ENCODE measurements at regions not wholly inside any gene's neighbourhood (a gene's known extent, or its start where the extent isn't known, plus 50 kb on each side); places are given as distances from the start of the nearest gene placed in this dataset.
"Not testable (repeated sequence)": the region's sequence is repeated elsewhere in the genome, so short reads cannot be mapped to it uniquely, and the experiment has no call there.

- H3K4me3 ChIP-seq (ENCODE audit: low read length): no peak overlapping the region
- no peaks in the 10 kb centered on the region for H3K36me3 ChIP-seq (ENCODE audit: control insufficient read depth, low read depth, low read length)
- H3K27ac ChIP-seq (ENCODE audit: low read length): no peak overlapping the region
- no peaks in the 10 kb centered on the region for H3K4me1 ChIP-seq (ENCODE audit: control insufficient read depth, low read depth, low read length)
- H3K27me3 ChIP-seq (ENCODE audit: control insufficient read depth, insufficient read depth, low read length): no peaks in the 10 kb centered on the region
- no peaks in the 10 kb centered on the region for H3K9me3 ChIP-seq (ENCODE audit: control insufficient read depth, low read depth, low read length)
- no peak overlapping the region for H3K9ac ChIP-seq (ENCODE audit: low read length)
These were observed 615.1 kb downstream of the TLE1 start for GRCh38 chr9:81074221-81074620.

DNA sequence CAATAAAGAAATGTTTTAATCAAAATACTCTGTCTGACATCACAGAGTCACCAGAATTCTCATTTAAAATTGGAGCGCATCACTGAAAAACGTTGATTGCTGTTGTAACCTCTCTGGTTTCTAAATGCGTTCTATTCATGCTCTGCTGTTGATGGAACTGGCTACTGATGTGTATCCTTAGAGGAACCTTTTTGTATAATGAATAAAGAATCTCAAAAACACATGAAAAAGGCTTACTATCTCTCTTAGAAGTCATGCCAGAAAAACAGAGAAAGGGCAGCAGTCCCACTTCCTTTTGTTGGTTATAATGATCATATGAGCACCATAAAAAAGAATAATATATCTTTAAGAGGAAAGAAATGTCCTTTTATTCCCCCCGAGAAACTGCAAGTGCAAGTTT, 615.5 kb downstream of the TLE1 start:
- no peaks in the 10 kb centered on the region for H3K36me3 ChIP-seq (ENCODE audit: control insufficient read depth, low read depth, low read length)
- no peak overlapping the region for H3K4me3 ChIP-seq (ENCODE audit: low read length)
- H3K9ac ChIP-seq (ENCODE audit: low read length): no peak overlapping the region
- H3K27me3 ChIP-seq (ENCODE audit: control insufficient read depth, insufficient read depth, low read length): no peaks in the 10 kb centered on the region
- H3K9me3 ChIP-seq (ENCODE audit: control insufficient read depth, low read depth, low read length): no peaks in the 10 kb centered on the region
- H3K27ac ChIP-seq (ENCODE audit: low read length): no peak overlapping the region
- H3K4me1 ChIP-seq (ENCODE audit: control insufficient read depth, low read depth, low read length): no peaks in the 10 kb centered on the region

GRCh38 chr9:81072758-81073157, 616.6 kb downstream of the TLE1 start:
- Histone ChIP-seq H3K27ac (ENCODE audit: low read length) (no peak overlapping the region), H3K36me3 (ENCODE audit: control insufficient read depth, low read depth, low read length) (no peaks in the 10 kb centered on the region)

GRCh38 chr9:81071108-81071507, 618.2 kb downstream of the TLE1 start:
- no peaks in the 10 kb centered on the region for H3K4me1 ChIP-seq (ENCODE audit: control insufficient read depth, low read depth, low read length)
- no peak overlapping the region for H3K27ac ChIP-seq (ENCODE audit: low read length)
- no peaks in the 10 kb centered on the region for H3K9me3 ChIP-seq (ENCODE audit: control insufficient read depth, low read depth, low read length)
- no peak overlapping the region for H3K9ac ChIP-seq (ENCODE audit: low read length)
- H3K4me3 ChIP-seq (ENCODE audit: low read length): no peak overlapping the region
- H3K27me3 ChIP-seq (ENCODE audit: control insufficient read depth, insufficient read depth, low read length): no peaks in the 10 kb centered on the region
- no peaks in the 10 kb centered on the region for H3K36me3 ChIP-seq (ENCODE audit: control insufficient read depth, low read depth, low read length)

More at GRCh38 chr9:81072758-81073157, 616.6 kb downstream of the TLE1 start:
- no peaks in the 10 kb centered on the region for H3K9me3 ChIP-seq (ENCODE audit: control insufficient read depth, low read depth, low read length)
- no peak overlapping the region for H3K9ac ChIP-seq (ENCODE audit: low read length)
- H3K4me3 ChIP-seq (ENCODE audit: low read length): no peak overlapping the region
- no peaks in the 10 kb centered on the region for H3K4me1 ChIP-seq (ENCODE audit: control insufficient read depth, low read depth, low read length)
- no peaks in the 10 kb centered on the region for H3K27me3 ChIP-seq (ENCODE audit: control insufficient read depth, insufficient read depth, low read length)

GRCh38 chr9:81070689-81071088, 618.7 kb downstream of the TLE1 start:
- H3K27ac ChIP-seq (ENCODE audit: low read length): no peak overlapping the region
- no peak overlapping the region for H3K9ac ChIP-seq (ENCODE audit: low read length)
- H3K4me3 ChIP-seq (ENCODE audit: low read length): no peak overlapping the region
- no peaks in the 10 kb centered on the region for H3K4me1 ChIP-seq (ENCODE audit: control insufficient read depth, low read depth, low read length)
- H3K36me3 ChIP-seq (ENCODE audit: control insufficient read depth, low read depth, low read length): no peaks in the 10 kb centered on the region
- H3K27me3 ChIP-seq (ENCODE audit: control insufficient read depth, insufficient read depth, low read length): no peaks in the 10 kb centered on the region
- H3K9me3 ChIP-seq (ENCODE audit: control insufficient read depth, low read depth, low read length): no peaks in the 10 kb centered on the region

- Histone ChIP-seq H3K27ac (ENCODE audit: low read length) (no peak overlapping the region), H3K9ac (ENCODE audit: low read length) (no peak overlapping the region), H3K9me3 (ENCODE audit: control insufficient read depth, low read depth, low read length) (no peaks in the 10 kb centered on the region), H3K27me3 (ENCODE audit: control insufficient read depth, insufficient read depth, low read length) (no peaks in the 10 kb centered on the region), H3K4me3 (ENCODE audit: low read length) (no peak overlapping the region), H3K4me1 (ENCODE audit: control insufficient read depth, low read depth, low read length) (no peaks in the 10 kb centered on the region), H3K36me3 (ENCODE audit: control insufficient read depth, low read depth, low read length) (no peaks in the 10 kb centered on the region)
These were observed 619.4 kb downstream of the TLE1 start for GRCh38 chr9:81069923-81070322.

GRCh38 chr9:81069038-81069795, 620.1 kb downstream of the TLE1 start:
- no peaks in the 10 kb centered on the region for H3K27me3 ChIP-seq (ENCODE audit: control insufficient read depth, insufficient read depth, low read length)
- no peaks in the 10 kb centered on the region for H3K36me3 ChIP-seq (ENCODE audit: control insufficient read depth, low read depth, low read length)
- peaks cover under 1% of the 10 kb centered on the region for H3K9me3 ChIP-seq (ENCODE audit: control insufficient read depth, low read depth, low read length)
- H3K9ac ChIP-seq (ENCODE audit: low read length): no peak overlapping the region
- no peak overlapping the region for H3K4me3 ChIP-seq (ENCODE audit: low read length)
- no peak overlapping the region for H3K27ac ChIP-seq (ENCODE audit: low read length)
- no peaks in the 10 kb centered on the region for H3K4me1 ChIP-seq (ENCODE audit: control insufficient read depth, low read depth, low read length)

- H3K27me3 ChIP-seq (ENCODE audit: control insufficient read depth, insufficient read depth, low read length); H3K4me1 ChIP-seq (ENCODE audit: control insufficient read depth, low read depth, low read length); H3K36me3 ChIP-seq (ENCODE audit: control insufficient read depth, low read depth, low read length); H3K4me3 ChIP-seq (ENCODE audit: low read length); H3K27ac ChIP-seq (ENCODE audit: low read length); H3K9ac ChIP-seq (ENCODE audit: low read length): not testable (repeated sequence)
- peaks cover 20% of the 10 kb centered on the region for H3K9me3 ChIP-seq (ENCODE audit: control insufficient read depth, low read depth, low read length)
These were observed 626.4 kb downstream of the TLE1 start for GRCh38 chr9:81062995-81063394.

DNA sequence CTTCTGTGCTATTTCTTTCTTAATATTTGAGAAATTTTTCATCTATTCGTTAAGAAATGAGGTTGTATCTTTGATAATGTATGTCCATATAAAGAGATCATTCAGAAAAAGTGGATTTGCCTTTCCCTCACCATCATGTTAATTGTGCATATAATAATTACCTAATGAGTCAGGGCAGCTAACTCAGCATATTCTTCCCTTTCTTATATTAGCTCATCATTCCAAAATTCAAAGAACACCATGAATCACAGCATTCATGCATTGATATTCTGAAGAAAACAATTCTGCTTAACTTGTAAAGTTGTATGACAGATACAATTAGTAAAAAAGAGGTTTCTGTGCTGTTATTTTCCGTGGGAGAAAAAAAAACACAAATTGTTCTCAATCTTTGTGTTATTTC, 630.6 kb downstream of the TLE1 start:
- Histone ChIP-seq H3K27me3 (ENCODE audit: control insufficient read depth, insufficient read depth, low read length) (no peaks in the 10 kb centered on the region), H3K27ac (ENCODE audit: low read length) (no peak overlapping the region), H3K36me3 (ENCODE audit: control insufficient read depth, low read depth, low read length) (no peaks in the 10 kb centered on the region), H3K4me1 (ENCODE audit: control insufficient read depth, low read depth, low read length) (no peaks in the 10 kb centered on the region), H3K9ac (ENCODE audit: low read length) (no peak overlapping the region), H3K4me3 (ENCODE audit: low read length) (no peak overlapping the region), H3K9me3 (ENCODE audit: control insufficient read depth, low read depth, low read length) (peaks cover 15% of the 10 kb centered on the region)

DNA sequence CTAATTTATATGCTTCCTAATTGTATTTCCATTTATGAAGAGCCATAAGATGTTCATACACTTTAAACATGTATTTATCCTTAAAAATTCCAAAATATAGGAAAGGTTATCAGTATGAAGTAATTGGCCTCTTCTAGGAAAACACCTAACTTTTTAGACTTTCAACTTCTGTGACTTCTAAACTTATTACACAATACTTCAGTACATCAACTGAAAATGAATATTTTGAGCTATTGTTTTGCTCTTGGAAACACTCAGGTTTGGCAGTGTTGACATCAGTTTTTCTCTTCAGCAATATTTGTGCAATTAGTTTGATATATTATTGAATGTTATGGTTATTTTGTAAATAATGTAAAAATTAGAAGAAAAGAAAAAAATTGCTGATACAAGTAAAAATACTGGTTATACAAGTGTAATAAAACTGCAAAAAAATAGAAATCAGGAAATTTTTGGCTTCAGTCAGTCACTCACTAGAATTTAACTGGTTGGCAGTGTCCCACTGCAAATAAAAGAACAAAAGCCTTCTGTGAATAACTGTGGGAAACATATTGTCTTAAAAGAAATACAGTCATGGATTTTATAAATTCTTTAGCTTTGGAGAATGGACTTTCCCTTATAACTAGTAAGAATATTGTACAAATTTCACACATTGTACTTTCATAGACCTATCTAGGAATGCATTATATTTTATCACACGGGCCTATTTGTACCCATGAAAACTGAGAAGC, 635.9 kb downstream of the TLE1 start:
- Histone ChIP-seq H3K36me3 (ENCODE audit: control insufficient read depth, low read depth, low read length) (no peaks in the 10 kb centered on the region), H3K4me3 (ENCODE audit: low read length) (no peak overlapping the region), H3K4me1 (ENCODE audit: control insufficient read depth, low read depth, low read length) (no peaks in the 10 kb centered on the region), H3K9me3 (ENCODE audit: control insufficient read depth, low read depth, low read length) (no peaks in the 10 kb centered on the region), H3K27ac (ENCODE audit: low read length) (no peak overlapping the region), H3K9ac (ENCODE audit: low read length) (no peak overlapping the region), H3K27me3 (ENCODE audit: control insufficient read depth, insufficient read depth, low read length) (no peaks in the 10 kb centered on the region)

DNA sequence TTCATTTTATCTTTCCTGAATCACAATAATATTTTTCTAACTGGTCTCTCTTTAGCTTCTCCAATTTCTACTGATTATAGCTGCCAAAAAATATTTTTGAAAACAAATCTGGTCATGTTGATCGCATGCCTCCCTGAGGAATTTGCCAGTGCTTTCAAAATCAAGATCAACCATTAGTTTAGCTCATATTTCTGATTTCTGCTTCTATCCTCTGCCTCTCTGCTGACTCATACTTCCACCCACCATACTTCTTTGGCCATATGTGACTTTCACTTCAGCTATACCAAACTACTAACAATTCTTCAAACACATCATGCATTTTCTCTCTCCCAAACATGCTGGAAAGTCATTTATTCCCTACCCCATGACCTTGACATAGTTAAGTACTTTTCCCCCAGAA, 636.5 kb downstream of the TLE1 start:
- no peaks in the 10 kb centered on the region for H3K36me3 ChIP-seq (ENCODE audit: control insufficient read depth, low read depth, low read length)
- H3K9me3 ChIP-seq (ENCODE audit: control insufficient read depth, low read depth, low read length): no peaks in the 10 kb centered on the region
- no peaks in the 10 kb centered on the region for H3K4me1 ChIP-seq (ENCODE audit: control insufficient read depth, low read depth, low read length)
- no peak overlapping the region for H3K4me3 ChIP-seq (ENCODE audit: low read length)
- H3K9ac ChIP-seq (ENCODE audit: low read length): no peak overlapping the region
- no peaks in the 10 kb centered on the region for H3K27me3 ChIP-seq (ENCODE audit: control insufficient read depth, insufficient read depth, low read length)
- H3K27ac ChIP-seq (ENCODE audit: low read length): no peak overlapping the region

GRCh38 chr9:81047280-81047679, 642.1 kb downstream of the TLE1 start:
- H3K36me3 ChIP-seq (ENCODE audit: control insufficient read depth, low read depth, low read length): no peaks in the 10 kb centered on the region
- no peaks in the 10 kb centered on the region for H3K9me3 ChIP-seq (ENCODE audit: control insufficient read depth, low read depth, low read length)
- H3K27ac ChIP-seq (ENCODE audit: low read length): no peak overlapping the region
- no peaks in the 10 kb centered on the region for H3K27me3 ChIP-seq (ENCODE audit: control insufficient read depth, insufficient read depth, low read length)
- H3K9ac ChIP-seq (ENCODE audit: low read length): no peak overlapping the region
- no peaks in the 10 kb centered on the region for H3K4me1 ChIP-seq (ENCODE audit: control insufficient read depth, low read depth, low read length)
- no peak overlapping the region for H3K4me3 ChIP-seq (ENCODE audit: low read length)

All from iPS-18a (cell line).